ENCODE measurements at regions not wholly inside any gene's neighbourhood (a gene's known extent, or its start where the extent isn't known, plus 50 kb on each side); places are given as distances from the start of the nearest gene placed in this dataset.

- no peak overlapping the region for H2BK15ac ChIP-seq (ENCODE audit: low read depth, low read length)
- no CpG with 5 or more reads among the region's 8 CpGs for WGBS (ENCODE audit: extremely low coverage, insufficient read length, low lambda C conversion rate)
- no peak overlapping the region for H3K4me3 Mint-ChIP-seq
- H3K36me3 Mint-ChIP-seq (ENCODE audit: insufficient read depth in 1 of 3, low read depth in 3 of 3), result no peaks in the 10 kb centered on the region; a peak in 1 of 7 replicates
- H3K27ac ChIP-seq (ENCODE audit: insufficient read length, low read depth, low read length), result no peak overlapping the region
- no peak overlapping the region for H3K9ac ChIP-seq (ENCODE audit: extremely low read depth, insufficient read length, low read length)
- no peaks in the 10 kb centered on the region for H3K9me3 ChIP-seq (ENCODE audit: control insufficient read depth, low read depth, low read length)
- no peak overlapping the region for H2AFZ ChIP-seq (ENCODE audit: low read length)
- no peaks in the 10 kb centered on the region for H3K4me1 Mint-ChIP-seq
- peaks cover 2% of the 10 kb centered on the region; the same call in 1 of the 2 replicates for H3K27me3 Mint-ChIP-seq (ENCODE audit: low read depth)
- no peaks in the 10 kb centered on the region for H3K4me1 ChIP-seq (ENCODE audit: insufficient read depth, low read length)
- H3K27ac Mint-ChIP-seq, result no peak overlapping the region
- DNase-seq, result no peak
- H2BK12ac ChIP-seq (ENCODE audit: insufficient read length, low read depth, low read length), result no peak overlapping the region
- H3K4ac ChIP-seq (ENCODE audit: low read depth, low read length), result no peak overlapping the region
- no peaks in the 10 kb centered on the region for H4K20me1 ChIP-seq (ENCODE audit: control insufficient read depth, insufficient read depth, insufficient read length)
- peaks cover 3 to 5% of the 10 kb centered on the region in 2 experiments; a peak in 3 of 5 replicates for H3K9me3 Mint-ChIP-seq
- no peak overlapping the region for H2BK20ac ChIP-seq (ENCODE audit: low read depth, low read length, poor library complexity, severe bottlenecking)
- no peak for TF ChIP-seq CTCF (conservative IDR thresholded peaks at IDR 0.05)
- no peak overlapping the region for H4K5ac ChIP-seq (ENCODE audit: insufficient read length, low read depth, low read length)
- no peaks in the 10 kb centered on the region for H3K23me2 ChIP-seq (ENCODE audit: insufficient read length, low read depth, low read length, poor library complexity, severe bottlenecking)
- H3K27me3 ChIP-seq (ENCODE audit: insufficient read depth, low read length), result no peaks in the 10 kb centered on the region
- no peak overlapping the region for H3K56ac ChIP-seq (ENCODE audit: insufficient read length, low read depth, low read length)
- H3K14ac ChIP-seq (ENCODE audit: insufficient read depth, low read length), result no peak overlapping the region
- no peak overlapping the region for H4K91ac ChIP-seq (ENCODE audit: insufficient read length, low read depth, low read length)
- H2BK120ac ChIP-seq (ENCODE audit: low read depth, low read length, poor library complexity, severe bottlenecking), result no peak overlapping the region
- H3T11ph ChIP-seq (ENCODE audit: low read length), result no peak overlapping the region
- H3K4me2 ChIP-seq (ENCODE audit: insufficient read depth, insufficient read length, low read length), result no peak overlapping the region
- no peaks in the 10 kb centered on the region for H3K79me2 ChIP-seq (ENCODE audit: insufficient read depth, low read length)
- no peak overlapping the region for H3K18ac ChIP-seq (ENCODE audit: insufficient read length, low read depth, low read length)
- H2AK5ac ChIP-seq (ENCODE audit: insufficient read length, low read length), result no peak overlapping the region
- no peak overlapping the region for H2BK5ac ChIP-seq (ENCODE audit: insufficient read length, low read length)
- no peak overlapping the region for H4K8ac ChIP-seq (replicated peaks; ENCODE audit: insufficient read length, low read depth, low read length)
- no peak overlapping the region for H3K23ac ChIP-seq (ENCODE audit: insufficient read length, low read depth, low read length)
- no peaks in the 10 kb centered on the region for H3K79me1 ChIP-seq (ENCODE audit: insufficient read depth, low read depth, low read length, poor library complexity, severe bottlenecking)
These were observed 259.1 kb upstream of the ERCC4 start for GRCh38 chr16:13660807-13661206.
